ENCODE measurements at regions not wholly inside any gene's neighbourhood (a gene's known extent, or its start where the extent isn't known, plus 50 kb on each side); places are given as distances from the start of the nearest gene placed in this dataset.

- H3K4me1 Mint-ChIP-seq (ENCODE audit: low read depth, unreplicated experiment): peaks cover 86% of the 10 kb centered on the region
- H3K36me3 Mint-ChIP-seq (ENCODE audit: insufficient read depth, unreplicated experiment): peaks cover 32% of the 10 kb centered on the region
- peak overlapping the region; percentile 63 for H3K4me3 Mint-ChIP-seq (ENCODE audit: low read depth, unreplicated experiment)
- peaks cover 3% of the 10 kb centered on the region for H3K9me3 Mint-ChIP-seq (ENCODE audit: low read depth, unreplicated experiment)
- no TSS peak for BruUV-seq (replicated peaks)
- no peaks in the 10 kb centered on the region for H3K27me3 Mint-ChIP-seq (ENCODE audit: unreplicated experiment)
- CTCF ChIA-PET: interaction anchor here (0.8 to 4.1 kb wide), 7 partner anchors 16 to 446 kb away, joined by 3 to 33 read pairs (median 5); no protein-coding TSS in a partner anchor
- peak; percentile 98 for DNase-seq
- peak overlapping the region; percentile 98 for H3K27ac Mint-ChIP-seq (ENCODE audit: unreplicated experiment)
- no peak for TF ChIP-seq CTCF (IDR thresholded peaks at IDR 0.05; ENCODE audit: unreplicated experiment)
- intact Hi-C loops (cut with micrococcal nuclease; ENCODE audit: unreplicated experiment): loop anchor here (5.0 kb wide), 5 partner anchors 37 to 453 kb away; no protein-coding TSS in a partner anchor
Measured at GRCh38 chr3:193869221-193870201, 266.4 kb upstream of the HES1 start.

- H3K27me3 Mint-ChIP-seq (ENCODE audit: unreplicated experiment): no peaks in the 10 kb centered on the region
- H3K9me3 Mint-ChIP-seq (ENCODE audit: low read depth, unreplicated experiment): peaks cover 3% of the 10 kb centered on the region
- H3K36me3 Mint-ChIP-seq (ENCODE audit: insufficient read depth, unreplicated experiment): peaks cover 32% of the 10 kb centered on the region
- peak overlapping the region; percentile 63 for H3K4me3 Mint-ChIP-seq (ENCODE audit: low read depth, unreplicated experiment)
- TSS peak; percentile 89 for BruUV-seq (replicated peaks)
- peak overlapping the region; percentile 98 for H3K27ac Mint-ChIP-seq (ENCODE audit: unreplicated experiment)
- CTCF ChIA-PET: interaction anchor here (0.7 to 4.1 kb wide), 10 partner anchors 16 to 445 kb away, joined by 3 to 33 read pairs (median 4); no protein-coding TSS in a partner anchor
- intact Hi-C loops (cut with micrococcal nuclease; ENCODE audit: unreplicated experiment): loop anchor here (5.0 kb wide), 5 partner anchors 38 to 452 kb away; no protein-coding TSS in a partner anchor
- peaks cover 91% of the 10 kb centered on the region for H3K4me1 Mint-ChIP-seq (ENCODE audit: low read depth, unreplicated experiment)
- no peak for TF ChIP-seq CTCF (IDR thresholded peaks at IDR 0.05; ENCODE audit: unreplicated experiment)
- peak; percentile 76 for DNase-seq
Measured at GRCh38 chr3:193870376-193871219, 265.4 kb upstream of the HES1 start.

GRCh38 chr3:193871220-193871485, 264.8 kb upstream of the HES1 start:
- intact Hi-C loops (cut with micrococcal nuclease; ENCODE audit: unreplicated experiment): loop anchor here (5.0 kb wide), 5 partner anchors 39 to 451 kb away; no protein-coding TSS in a partner anchor
- Mint-ChIP-seq H3K4me1 (ENCODE audit: low read depth, unreplicated experiment) (peaks cover 91% of the 10 kb centered on the region), H3K36me3 (ENCODE audit: insufficient read depth, unreplicated experiment) (peaks cover 32% of the 10 kb centered on the region), H3K9me3 (ENCODE audit: low read depth, unreplicated experiment) (no peaks in the 10 kb centered on the region), H3K27ac (ENCODE audit: unreplicated experiment) (peak overlapping the region; percentile 98), H3K4me3 (ENCODE audit: low read depth, unreplicated experiment) (peak overlapping the region; percentile 63), H3K27me3 (ENCODE audit: unreplicated experiment) (no peaks in the 10 kb centered on the region)
- CTCF ChIA-PET: interaction anchor here (0.6 to 4.1 kb wide), 15 partner anchors 15 to 445 kb away, joined by 3 to 33 read pairs (median 4); no protein-coding TSS in a partner anchor
- BruUV-seq (replicated peaks): no TSS peak
- no peak for TF ChIP-seq CTCF (IDR thresholded peaks at IDR 0.05; ENCODE audit: unreplicated experiment)
- no peak for DNase-seq

GRCh38 chr3:193872265-193872753, 263.6 kb upstream of the HES1 start:
- H3K27ac Mint-ChIP-seq (ENCODE audit: unreplicated experiment): peak overlapping the region; percentile 70
- no peaks in the 10 kb centered on the region for H3K27me3 Mint-ChIP-seq (ENCODE audit: unreplicated experiment)

More at GRCh38 chr3:193872265-193872753, 263.6 kb upstream of the HES1 start:
- Mint-ChIP-seq H3K4me3 (ENCODE audit: low read depth, unreplicated experiment) (no peak overlapping the region), H3K9me3 (ENCODE audit: low read depth, unreplicated experiment) (peaks cover 4% of the 10 kb centered on the region), H3K36me3 (ENCODE audit: insufficient read depth, unreplicated experiment) (peaks cover 38% of the 10 kb centered on the region), H3K4me1 (ENCODE audit: low read depth, unreplicated experiment) (peaks cover 91% of the 10 kb centered on the region)
- BruUV-seq (replicated peaks): no TSS peak
- no peak for TF ChIP-seq CTCF (IDR thresholded peaks at IDR 0.05; ENCODE audit: unreplicated experiment)
- peak; percentile 94 for DNase-seq
- CTCF ChIA-PET: interaction anchor here (0.6 to 4.1 kb wide), 21 partner anchors 11 to 443 kb away, joined by 3 to 33 read pairs (median 3); partner anchors contain the start of gene HES1
- intact Hi-C loops (cut with micrococcal nuclease; ENCODE audit: unreplicated experiment): loop anchor here (1.0 to 5.0 kb wide), 10 partner anchors 28 to 450 kb away; partner anchors contain the start of gene HES1

All from Calu3 (cell line).